Ascending aorta (tissue), 2 donors: ENCODE measurements at regions not wholly inside any gene's neighbourhood (a gene's known extent, or its start where the extent isn't known, plus 50 kb on each side); places are given as distances from the start of the nearest gene placed in this dataset.

Experiments used
- DNase-seq, 2 donors: peaks; one replicate each; pipeline ENCODE4 v3.0.0-alpha.2; 2019; ENCODE audit warnings: low spot score in 2 of 2
- H3K27ac ChIP-seq, 2 donors: fragments of 200-600 bp; sonication (generic); one replicate each; pipeline ENCODE4 v1.5.1; 2016 to 2017; ENCODE audit warnings: mild to moderate bottlenecking in 1 of 2
- H3K27me3 ChIP-seq: fragments of 200-600 bp; sonication (generic); one replicate; pipeline ENCODE4 v1.5.1; 2017
- H3K36me3 ChIP-seq, 2 donors: fragments of 200-600 bp; sonication (generic); one replicate each; pipeline ENCODE4 v1.5.1; 2016
- H3K4me1 ChIP-seq, 2 donors: fragments of 200-600 bp; sonication (generic); one replicate each; pipeline ENCODE4 v1.5.1; 2016 to 2017; ENCODE audit warnings: mild to moderate bottlenecking in 1 of 2
- H3K4me3 ChIP-seq, 2 donors: fragments of 200-600 bp; sonication (generic); one replicate each; pipeline ENCODE4 v1.5.1; 2016 to 2017; ENCODE audit warnings: mild to moderate bottlenecking in 1 of 2
- H3K9me3 ChIP-seq, 2 donors: fragments of 200-600 bp; sonication (generic); one replicate each; pipeline ENCODE4 v1.5.1; 2016
- intact Hi-C: fragments of 100-400 bp; cut with DNase I; formaldehyde crosslinking; loops from one replicate; pipeline ENCODE4 v1.15.1; 2023
- TF ChIP-seq, protein P1 (sequence below), 3 experiments: fragments of 200-600 bp in 2 of 3; fragments of 450-650 bp in 1 of 3; sonication (generic) in 2 of 3; IDR thresholded peaks; one replicate each; pipeline ENCODE4 v1.5.1; 2016 to 2019; ENCODE audit warnings: antibody characterized with exemption in 3 of 3, mild to moderate bottlenecking in 1 of 3, moderate library complexity in 1 of 3

DNA sequence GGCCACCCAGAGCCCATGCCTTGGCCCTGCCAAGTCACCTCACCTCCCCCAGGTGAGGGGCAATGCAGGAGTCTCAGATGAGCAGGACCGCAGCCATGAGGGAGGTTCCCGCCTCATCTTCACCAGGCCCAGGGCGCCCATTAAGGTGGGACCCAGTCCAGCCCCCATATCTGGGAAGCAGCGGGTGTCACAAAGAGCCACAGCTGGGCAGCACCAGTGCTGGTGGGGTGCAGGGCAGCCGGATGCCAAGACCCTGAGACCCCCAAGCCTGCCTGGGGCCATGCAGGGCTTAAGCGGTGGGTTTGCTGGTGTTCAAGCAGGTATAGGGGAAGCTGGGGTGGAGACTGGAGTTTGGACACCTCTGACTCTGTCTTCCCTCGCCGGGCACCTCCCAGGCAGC lies 237.8 kb upstream of the GSE1 start:
- no peaks in the 10 kb centered on the region for H3K9me3 ChIP-seq
- DNase-seq = no peak
- H3K4me3 ChIP-seq = no peak overlapping the region
- H3K36me3 ChIP-seq = no peaks in the 10 kb centered on the region
- intact Hi-C loops = no loop called here
- TF ChIP-seq, protein P1, sequence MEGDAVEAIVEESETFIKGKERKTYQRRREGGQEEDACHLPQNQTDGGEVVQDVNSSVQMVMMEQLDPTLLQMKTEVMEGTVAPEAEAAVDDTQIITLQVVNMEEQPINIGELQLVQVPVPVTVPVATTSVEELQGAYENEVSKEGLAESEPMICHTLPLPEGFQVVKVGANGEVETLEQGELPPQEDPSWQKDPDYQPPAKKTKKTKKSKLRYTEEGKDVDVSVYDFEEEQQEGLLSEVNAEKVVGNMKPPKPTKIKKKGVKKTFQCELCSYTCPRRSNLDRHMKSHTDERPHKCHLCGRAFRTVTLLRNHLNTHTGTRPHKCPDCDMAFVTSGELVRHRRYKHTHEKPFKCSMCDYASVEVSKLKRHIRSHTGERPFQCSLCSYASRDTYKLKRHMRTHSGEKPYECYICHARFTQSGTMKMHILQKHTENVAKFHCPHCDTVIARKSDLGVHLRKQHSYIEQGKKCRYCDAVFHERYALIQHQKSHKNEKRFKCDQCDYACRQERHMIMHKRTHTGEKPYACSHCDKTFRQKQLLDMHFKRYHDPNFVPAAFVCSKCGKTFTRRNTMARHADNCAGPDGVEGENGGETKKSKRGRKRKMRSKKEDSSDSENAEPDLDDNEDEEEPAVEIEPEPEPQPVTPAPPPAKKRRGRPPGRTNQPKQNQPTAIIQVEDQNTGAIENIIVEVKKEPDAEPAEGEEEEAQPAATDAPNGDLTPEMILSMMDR (IDR thresholded peaks at IDR 0.05) = no peak
- H3K4me1 ChIP-seq = peaks cover 23 to 62% of the 10 kb centered on the region in 2 donors
- H3K27me3 ChIP-seq = no peaks in the 10 kb centered on the region
- peak overlapping the region; percentile 81 to 88 for H3K27ac ChIP-seq

DNA sequence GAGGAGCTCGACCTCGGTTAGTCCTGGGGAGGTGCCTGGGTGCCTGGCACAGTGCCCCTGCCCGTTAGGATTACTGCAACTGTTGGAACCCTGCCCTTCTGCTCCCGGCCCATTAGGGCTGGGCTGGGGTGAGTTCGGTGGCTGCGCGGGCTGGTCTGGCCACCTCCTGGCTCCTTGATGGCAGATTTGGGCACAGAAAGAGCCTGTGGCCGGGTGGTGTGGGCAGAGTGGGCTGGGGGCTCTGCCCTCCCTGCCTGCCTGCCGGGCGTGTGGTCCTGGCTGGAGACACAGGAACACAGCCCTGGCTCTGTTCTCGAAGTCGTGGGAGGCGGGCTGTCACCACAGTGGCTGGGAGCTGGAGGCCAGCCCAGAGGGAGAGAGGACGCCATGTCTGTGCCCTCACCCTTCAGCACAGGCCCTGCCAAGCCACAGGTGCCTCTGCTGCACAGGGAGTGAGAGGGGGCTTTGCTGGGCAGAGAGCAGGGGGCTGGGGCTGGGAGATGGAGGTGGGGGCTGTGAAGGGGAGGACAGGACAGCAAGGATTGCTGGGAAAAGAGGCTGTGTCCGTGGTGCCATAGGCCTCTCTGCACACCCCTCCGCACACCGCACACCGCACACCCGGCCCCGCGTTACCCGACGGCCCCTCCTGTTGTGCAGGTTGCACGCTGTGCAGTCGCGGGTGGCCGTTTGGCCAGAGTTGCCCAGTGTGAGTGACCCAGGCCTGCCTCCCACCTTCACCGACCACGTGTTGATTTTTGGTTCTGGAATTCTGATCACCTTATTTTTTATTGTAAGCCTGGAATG lies 236.6 kb upstream of the GSE1 start:
- intact Hi-C loops = no loop called here
- peak in 1 of 2 donors; percentile 79 for DNase-seq
- TF ChIP-seq, protein P1 (IDR thresholded peaks at IDR 0.05) = no peak
- H3K36me3 ChIP-seq = no peaks in the 10 kb centered on the region
- H3K27ac ChIP-seq = peak overlapping the region; percentile 81 to 88
- peak overlapping the region in 1 of 2 donors; percentile 45 for H3K4me3 ChIP-seq
- no peaks in the 10 kb centered on the region for H3K27me3 ChIP-seq
- H3K4me1 ChIP-seq = peaks cover 18 to 57% of the 10 kb centered on the region in 2 donors
- H3K9me3 ChIP-seq = no peaks in the 10 kb centered on the region

DNA sequence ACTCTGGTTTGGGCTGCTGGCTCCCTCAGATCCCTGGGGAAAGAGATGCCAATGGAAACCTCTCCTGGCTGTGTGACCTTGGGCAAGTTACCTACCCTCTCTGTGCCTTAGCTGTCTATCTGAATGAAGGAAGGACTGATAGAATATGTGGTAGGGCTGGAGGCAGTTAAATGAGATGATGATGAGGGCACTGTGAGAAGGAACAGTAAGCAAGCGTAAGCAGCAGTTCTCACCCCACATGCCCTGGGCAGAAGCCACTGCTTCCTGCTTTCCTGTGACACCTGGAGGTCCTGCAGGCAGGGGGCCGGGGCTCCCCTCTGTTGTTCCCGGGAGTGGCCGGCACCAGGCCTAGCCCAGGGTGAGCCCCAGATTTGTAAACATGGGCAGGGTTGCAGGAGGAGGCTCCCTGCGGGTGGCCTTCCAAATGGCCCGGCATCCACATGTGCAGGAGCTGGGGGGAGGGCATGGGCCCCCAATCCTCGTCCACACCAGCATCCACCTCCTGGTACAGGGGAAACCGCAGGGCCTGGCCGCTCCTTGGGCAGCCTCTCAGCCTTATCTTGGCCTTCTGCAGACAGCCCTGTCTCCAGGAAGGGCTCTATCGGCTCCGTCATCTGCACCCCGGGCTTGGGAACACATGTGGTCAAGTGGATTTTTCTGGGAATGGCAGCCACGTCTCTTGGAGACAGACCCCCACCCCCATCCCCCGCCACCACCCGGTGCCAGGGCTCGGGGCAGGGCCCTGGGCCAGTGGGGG lies 235.6 kb upstream of the GSE1 start:
- TF ChIP-seq, protein P1 (IDR thresholded peaks at IDR 0.05) = no peak
- DNase-seq = no peak
- peaks cover 15 to 55% of the 10 kb centered on the region in 2 donors for H3K4me1 ChIP-seq
- no peaks in the 10 kb centered on the region for H3K36me3 ChIP-seq
- H3K27me3 ChIP-seq = no peaks in the 10 kb centered on the region
- peak overlapping the region in 1 of 2 donors; percentile 4 for H3K27ac ChIP-seq
- no peak overlapping the region for H3K4me3 ChIP-seq
- intact Hi-C loops = no loop called here
- no peaks in the 10 kb centered on the region for H3K9me3 ChIP-seq

DNA sequence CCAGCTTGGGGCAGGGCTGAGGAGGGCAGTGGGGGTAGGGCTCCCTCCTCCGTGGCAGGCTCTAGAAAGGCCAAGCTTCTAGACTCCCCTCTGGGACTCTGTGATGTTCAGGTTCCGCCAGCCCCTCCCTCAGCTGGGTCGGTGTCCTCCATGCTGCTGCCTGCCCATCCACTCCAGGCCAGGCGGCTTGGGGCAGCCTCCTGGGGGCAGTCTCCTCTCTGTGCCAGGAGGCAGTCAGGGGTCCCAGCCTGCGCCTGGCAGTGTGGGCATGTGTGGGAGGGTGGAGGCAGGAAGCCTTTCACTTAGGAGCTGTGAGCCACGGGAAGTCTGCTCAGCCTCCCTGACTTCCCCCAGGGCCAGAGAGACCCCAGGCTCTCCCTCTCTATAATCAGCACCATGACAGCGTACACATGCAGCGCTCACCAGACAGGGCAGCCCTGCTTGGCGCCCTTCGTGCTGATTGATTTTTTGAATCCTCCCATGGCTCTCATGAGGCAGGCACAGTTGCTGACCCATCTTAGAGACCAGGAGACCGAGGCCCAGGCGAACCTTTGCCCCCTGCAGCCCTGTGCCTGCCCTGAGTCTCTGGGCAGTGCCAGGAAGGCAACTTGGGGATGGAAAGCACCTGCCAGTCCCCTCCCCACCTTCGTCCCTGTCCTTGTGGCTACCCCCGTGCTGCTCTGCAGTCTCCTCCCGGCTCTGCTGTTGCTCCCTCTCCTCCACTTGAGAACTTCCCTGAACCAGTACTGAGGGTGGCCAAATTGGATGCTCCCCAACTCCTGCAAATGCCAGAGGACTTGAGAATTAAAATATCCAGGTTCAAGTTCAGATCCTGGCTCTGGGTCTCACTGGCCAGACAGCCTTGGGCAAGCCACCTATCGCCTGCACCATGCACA lies 234.7 kb upstream of the GSE1 start:
- no peak for DNase-seq
- intact Hi-C loops = no loop called here
- Histone ChIP-seq H3K4me1 (peaks cover 11 to 49% of the 10 kb centered on the region in 2 donors), H3K4me3 (no peak overlapping the region), H3K27me3 (no peaks in the 10 kb centered on the region), H3K36me3 (no peaks in the 10 kb centered on the region), H3K27ac (peak overlapping the region in 1 of 2 donors; percentile 4), H3K9me3 (no peaks in the 10 kb centered on the region)
- TF ChIP-seq, protein P1 (IDR thresholded peaks at IDR 0.05) = no peak
